Kidney (tissue), 13 donors: ENCODE measurements at regions not wholly inside any gene's neighbourhood (a gene's known extent, or its start where the extent isn't known, plus 50 kb on each side); places are given as distances from the start of the nearest gene placed in this dataset.
"Not testable (repeated sequence)": the region's sequence is repeated elsewhere in the genome, so short reads cannot be mapped to it uniquely, and the experiment has no call there.

ENCODE experiments used
- DNase-seq, 5 donors: peaks; one replicate each; pipeline ENCODE4 v3.0.0-alpha.2; 2013 to 2020
- FAIRE-seq: peaks from 2 replicates; lab custom pipeline; 2012; peaks lifted over from hg19 to GRCh38; lab: Jason Lieb, UNC
- H3K27ac ChIP-seq, 2 donors: one replicate each; pipeline ENCODE4 v1.7.0; 2013; ENCODE audit warnings: low read depth in 2 of 2, low read length in 2 of 2, inconsistent platforms in 1 of 2
- H3K27me3 ChIP-seq: one replicate; pipeline ENCODE4 v1.7.1; 2013; ENCODE audit warnings: low read length, inconsistent platforms; ENCODE audit not compliant: control insufficient read depth, insufficient read depth
- H3K36me3 ChIP-seq, 3 donors: one replicate each; pipeline versions ENCODE4 v1.7.0 to v1.7.1; 2013; ENCODE audit warnings: low read length in 3 of 3, control low read depth in 1 of 3, inconsistent platforms in 1 of 3; ENCODE audit not compliant: insufficient read depth in 3 of 3, control insufficient read depth in 2 of 3
- H3K4me1 ChIP-seq, 3 donors: one replicate each; pipeline versions ENCODE4 v1.7.0 to v1.7.1; 2013; ENCODE audit warnings: low read length in 3 of 3, inconsistent platforms in 1 of 3, low read depth in 1 of 3; ENCODE audit not compliant: control insufficient read depth in 2 of 3, insufficient read depth in 2 of 3
- H3K4me3 ChIP-seq, 3 donors: one replicate each; pipeline versions ENCODE4 v1.7.0 to v1.8.1; 2013; ENCODE audit warnings: low read length in 3 of 3, control low read depth in 1 of 3, inconsistent platforms in 1 of 3
- H3K9ac ChIP-seq, 3 donors: one replicate each; pipeline versions ENCODE4 v1.7.0 to v1.7.1; 2013; ENCODE audit warnings: low read length in 3 of 3, control low read depth in 1 of 3, inconsistent platforms in 1 of 3
- H3K9me3 ChIP-seq, 3 donors: one replicate each; pipeline versions ENCODE4 v1.7.0 to v1.7.1; 2013; ENCODE audit warnings: low read length in 3 of 3, control low read depth in 1 of 3, inconsistent platforms in 1 of 3; ENCODE audit not compliant: control insufficient read depth in 2 of 3, insufficient read depth in 1 of 3
- intact Hi-C: fragments of 100-400 bp; cut with DNase I; formaldehyde crosslinking; loops from one replicate; pipeline ENCODE4 v1.11.1; 2022
- TF ChIP-seq, protein P1 (sequence below): IDR thresholded peaks from 3 replicates; pipeline ENCODE4 v1.5.1; 2012; ENCODE audit warnings: mild to moderate bottlenecking, moderate library complexity, borderline replicate concordance; ENCODE audit not compliant: insufficient read depth; ENCODE audit errors: extremely low read depth
- donor health status: control.
- donor health status: control.
- donor health status: control.
- donor health status: control.
- donor health status: control.
- donor health status: DM: yes; HTN: yes; CAD: no.
- donor health status: Normal renal cell carcinoma (clear cell type).

DNA sequence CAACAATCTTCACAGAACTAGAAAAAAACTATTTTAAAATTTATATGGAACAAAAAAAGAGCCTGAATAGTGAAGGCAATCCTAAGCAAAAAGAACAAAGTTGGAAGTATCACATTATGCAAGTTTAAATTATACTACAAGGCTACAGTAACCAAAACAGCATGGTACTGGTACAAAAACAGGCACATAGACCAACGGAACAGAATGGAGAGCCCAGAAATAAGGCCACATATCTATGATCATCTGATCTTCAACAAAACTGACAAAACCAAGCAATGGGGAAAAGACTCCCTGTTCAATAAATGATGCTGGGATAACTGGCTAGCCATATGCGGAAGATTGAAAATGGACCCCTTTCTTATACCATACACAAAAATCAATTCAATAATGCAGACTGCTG is 74.4 kb upstream of the RTN4 start:
- DNase-seq, H3K4me1 ChIP-seq, intact Hi-C loops, H3K9me3 ChIP-seq, H3K4me3 ChIP-seq, H3K27me3 ChIP-seq, FAIRE-seq, H3K36me3 ChIP-seq, H3K9ac ChIP-seq, H3K27ac ChIP-seq: not testable (repeated sequence)

DNA sequence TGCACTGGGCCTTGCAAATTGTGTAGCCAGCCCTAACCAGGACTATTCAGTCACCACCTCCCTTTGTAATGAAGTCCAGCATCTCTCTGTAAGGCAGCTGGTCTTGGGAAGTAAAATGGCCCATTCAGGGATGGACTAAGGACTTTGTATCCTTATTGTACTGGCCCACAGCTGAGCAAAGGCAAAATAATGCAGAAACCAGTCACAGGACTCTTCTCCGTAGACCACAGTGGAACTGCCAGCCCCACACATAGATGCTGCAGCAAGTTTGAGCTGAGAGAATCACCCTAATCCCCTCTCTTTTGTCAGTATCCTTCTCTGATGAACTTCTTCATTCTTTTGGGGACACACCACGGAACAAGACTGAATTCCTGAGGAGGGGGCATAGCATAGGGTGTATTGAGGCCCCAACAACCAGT is 73.6 kb upstream of the RTN4 start:
- Histone ChIP-seq H3K9ac (no peak overlapping the region), H3K9me3 (no peaks in the 10 kb centered on the region), H3K27ac (no peak overlapping the region), H3K4me1 (peaks cover 0 to 2% (median 2%) of the 10 kb centered on the region in 3 donors), H3K27me3 (no peaks in the 10 kb centered on the region), H3K4me3 (no peak overlapping the region), H3K36me3 (no peaks in the 10 kb centered on the region)
- no peak for FAIRE-seq
- TF ChIP-seq, protein P1, sequence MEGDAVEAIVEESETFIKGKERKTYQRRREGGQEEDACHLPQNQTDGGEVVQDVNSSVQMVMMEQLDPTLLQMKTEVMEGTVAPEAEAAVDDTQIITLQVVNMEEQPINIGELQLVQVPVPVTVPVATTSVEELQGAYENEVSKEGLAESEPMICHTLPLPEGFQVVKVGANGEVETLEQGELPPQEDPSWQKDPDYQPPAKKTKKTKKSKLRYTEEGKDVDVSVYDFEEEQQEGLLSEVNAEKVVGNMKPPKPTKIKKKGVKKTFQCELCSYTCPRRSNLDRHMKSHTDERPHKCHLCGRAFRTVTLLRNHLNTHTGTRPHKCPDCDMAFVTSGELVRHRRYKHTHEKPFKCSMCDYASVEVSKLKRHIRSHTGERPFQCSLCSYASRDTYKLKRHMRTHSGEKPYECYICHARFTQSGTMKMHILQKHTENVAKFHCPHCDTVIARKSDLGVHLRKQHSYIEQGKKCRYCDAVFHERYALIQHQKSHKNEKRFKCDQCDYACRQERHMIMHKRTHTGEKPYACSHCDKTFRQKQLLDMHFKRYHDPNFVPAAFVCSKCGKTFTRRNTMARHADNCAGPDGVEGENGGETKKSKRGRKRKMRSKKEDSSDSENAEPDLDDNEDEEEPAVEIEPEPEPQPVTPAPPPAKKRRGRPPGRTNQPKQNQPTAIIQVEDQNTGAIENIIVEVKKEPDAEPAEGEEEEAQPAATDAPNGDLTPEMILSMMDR: no peak
- intact Hi-C loops: no loop called here
- no peak for DNase-seq

DNA sequence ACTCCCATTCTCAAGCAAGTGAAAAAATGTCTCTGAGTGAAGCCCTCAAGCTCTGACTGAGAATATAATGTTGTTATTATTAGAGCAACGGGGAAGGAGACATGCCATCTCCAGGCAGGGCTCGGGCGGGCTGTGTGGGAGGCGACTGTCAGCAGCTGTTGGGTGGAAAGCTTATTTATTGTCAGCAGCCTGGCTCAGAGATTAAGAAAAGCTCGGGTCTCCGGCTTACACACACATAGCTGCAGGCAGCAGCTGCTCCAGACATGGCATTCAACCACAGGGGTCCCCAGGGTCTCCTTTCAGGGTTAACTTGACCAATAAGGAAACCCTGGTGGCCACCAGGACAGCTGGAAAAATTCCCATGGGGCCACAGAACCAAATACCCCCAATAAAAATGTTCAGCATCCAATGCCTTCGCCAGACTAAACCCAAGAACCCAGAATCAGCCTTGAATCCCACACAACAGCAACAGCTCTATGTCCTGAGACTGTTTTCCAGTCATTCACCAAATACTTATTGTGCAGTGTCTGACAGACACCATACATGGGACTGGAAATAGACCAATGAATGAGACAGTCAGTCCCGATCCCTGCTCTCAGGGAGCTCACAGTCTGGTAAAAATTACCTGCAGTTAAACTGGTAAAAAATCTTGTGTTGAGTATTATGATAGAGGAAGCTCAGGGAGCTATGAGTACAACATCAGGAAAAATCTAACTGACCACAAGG is 70.5 kb upstream of the RTN4 start:
- Histone ChIP-seq H3K4me3 (no peak overlapping the region), H3K9me3 (no peaks in the 10 kb centered on the region), H3K27ac (no peak overlapping the region), H3K36me3 (no peaks in the 10 kb centered on the region), H3K27me3 (no peaks in the 10 kb centered on the region), H3K4me1 (peaks cover 0 to 2% (median 2%) of the 10 kb centered on the region in 3 donors), H3K9ac (no peak overlapping the region)
- FAIRE-seq (no peak), DNase-seq (peak; percentile 84 to 93 (median 90))
- TF ChIP-seq, protein P1: no peak
- intact Hi-C loops: no loop called here

DNA sequence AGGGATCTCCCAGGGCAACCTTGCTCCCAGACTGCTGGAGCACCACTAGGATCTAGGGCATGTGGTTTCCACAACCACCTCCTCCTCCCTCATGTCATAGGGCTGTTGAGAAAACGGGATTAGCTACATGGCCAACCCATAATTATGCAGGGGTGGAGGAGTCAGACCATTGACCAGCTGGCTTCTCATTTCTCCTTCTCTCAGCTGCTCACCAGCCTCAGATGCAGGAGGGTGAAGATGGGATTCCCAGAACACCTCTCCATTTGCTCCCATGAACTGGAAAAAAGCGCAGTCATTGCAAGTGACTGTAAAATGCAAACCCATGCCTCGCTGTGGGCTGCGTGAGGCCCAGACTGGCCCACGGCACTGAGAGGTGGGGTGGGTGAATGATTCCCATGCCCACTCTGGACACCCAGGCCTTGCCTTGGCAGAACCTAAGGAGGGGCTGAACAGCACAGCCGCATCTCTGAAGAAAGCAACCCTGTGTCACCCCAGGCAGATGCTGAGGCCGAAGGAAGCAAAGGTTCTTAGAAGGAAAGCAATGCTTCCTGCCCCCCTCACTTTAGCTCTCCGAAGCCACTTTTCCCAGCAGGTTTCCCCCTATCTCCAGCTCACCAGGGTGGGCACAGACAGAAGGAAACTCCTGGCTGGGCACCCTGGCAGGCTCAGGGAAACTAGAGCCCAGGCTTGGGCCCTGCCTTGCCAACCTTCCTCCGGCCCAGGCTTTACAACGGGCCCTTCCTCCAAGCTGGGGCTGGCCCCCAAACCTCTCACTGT is 69.6 kb upstream of the RTN4 start:
- H3K27me3 ChIP-seq: no peaks in the 10 kb centered on the region
- TF ChIP-seq, protein P1: no peak
- no peak overlapping the region for H3K4me3 ChIP-seq
- intact Hi-C loops: no loop called here
- H3K9ac ChIP-seq: no peak overlapping the region
- no peaks in the 10 kb centered on the region for H3K36me3 ChIP-seq
- no peaks in the 10 kb centered on the region for H3K9me3 ChIP-seq
- H3K4me1 ChIP-seq: peaks cover 0 to 2% (median 2%) of the 10 kb centered on the region in 3 donors
- no peak overlapping the region for H3K27ac ChIP-seq
- DNase-seq: peak in 1 of 5 donors; percentile 46
- no peak for FAIRE-seq
